KMS-11 (cell line): ENCODE measurements at regions not wholly inside any gene's neighbourhood (a gene's known extent, or its start where the extent isn't known, plus 50 kb on each side); places are given as distances from the start of the nearest gene placed in this dataset.
"Not testable (repeated sequence)": the region's sequence is repeated elsewhere in the genome, so short reads cannot be mapped to it uniquely, and the experiment has no call there.

Experiments used
- H2AFZ ChIP-seq: fragments of 200-600 bp; sonication (generic); 2 replicates; pipeline ENCODE4 v1.6.1; 2016; ENCODE audit warnings: antibody characterized with exemption, mixed run types, low read depth
- H3K27ac ChIP-seq: fragments of 200-600 bp; sonication (generic); 2 replicates; pipeline ENCODE4 v1.6.1; 2016; ENCODE audit warnings: mild to moderate bottlenecking, mixed run types
- H3K27me3 ChIP-seq: fragments of 200-600 bp; sonication (generic); 2 replicates; pipeline ENCODE4 v1.6.1; 2017; ENCODE audit warnings: mild to moderate bottlenecking, low read depth, mixed run types, moderate library complexity; ENCODE audit not compliant: insufficient read depth
- H3K36me3 ChIP-seq: fragments of 200-600 bp; sonication (generic); 2 replicates; pipeline ENCODE4 v1.6.1; 2017; ENCODE audit warnings: mild to moderate bottlenecking, mixed run types; ENCODE audit not compliant: insufficient read depth
- H3K4me1 ChIP-seq: fragments of 200-600 bp; sonication (generic); 2 replicates; pipeline ENCODE4 v1.6.1; 2016; ENCODE audit warnings: mild to moderate bottlenecking, low read depth, mixed run types; ENCODE audit not compliant: poor library complexity, severe bottlenecking
- H3K4me2 ChIP-seq: fragments of 200-600 bp; sonication (generic); 2 replicates; pipeline ENCODE4 v1.7.0; 2016; ENCODE audit warnings: mild to moderate bottlenecking, mixed run types
- H3K4me3 ChIP-seq: fragments of 200-600 bp; sonication (generic); IDR thresholded peaks from 2 replicates; pipeline ENCODE4 v1.6.1; 2017; ENCODE audit warnings: low read depth, low read length, mixed read lengths; ENCODE audit not compliant: insufficient read depth
- H3K79me2 ChIP-seq: fragments of 200-600 bp; sonication (generic); 2 replicates; pipeline ENCODE4 v1.6.1; 2016; ENCODE audit warnings: low read depth, mixed run types; ENCODE audit not compliant: insufficient read depth
- H3K9ac ChIP-seq: fragments of 200-600 bp; sonication (generic); 2 replicates; pipeline ENCODE4 v1.6.1; 2016; ENCODE audit warnings: mild to moderate bottlenecking, mixed run types
- H4K20me1 ChIP-seq: fragments of 200-600 bp; sonication (generic); 2 replicates; pipeline ENCODE4 v1.6.1; 2016; ENCODE audit warnings: mild to moderate bottlenecking, mixed run types; ENCODE audit not compliant: insufficient read depth
- CTCF ChIP-seq: fragments of 200-600 bp; sonication (generic); conservative IDR thresholded peaks from 2 replicates; pipeline ENCODE4 v1.6.1; 2017; ENCODE audit warnings: low read depth, mild to moderate bottlenecking, antibody characterized with exemption, low read length, moderate library complexity, mixed read lengths

GRCh38 chr16:86350289-86350688 lies 160.0 kb upstream of the FOXF1 start:
- H3K27ac ChIP-seq: no peak overlapping the region
- H3K9ac ChIP-seq: no peak overlapping the region
- H2AFZ ChIP-seq: no peak overlapping the region
- H3K79me2 ChIP-seq: no peaks in the 10 kb centered on the region
- no peaks in the 10 kb centered on the region for H4K20me1 ChIP-seq
- no peak overlapping the region for H3K4me3 ChIP-seq
- TF ChIP-seq CTCF: no peak
- no peak overlapping the region for H3K4me2 ChIP-seq
- H3K27me3 ChIP-seq: no peaks in the 10 kb centered on the region; the same call in 1 of the 2 replicates
- H3K4me1 ChIP-seq: no peaks in the 10 kb centered on the region
- no peaks in the 10 kb centered on the region for H3K36me3 ChIP-seq

- no peak overlapping the region for H3K27ac ChIP-seq
- no peaks in the 10 kb centered on the region for H4K20me1 ChIP-seq
- TF ChIP-seq CTCF: no peak
- no peaks in the 10 kb centered on the region for H3K4me1 ChIP-seq
- H3K4me3 ChIP-seq: no peak overlapping the region
- no peak overlapping the region for H2AFZ ChIP-seq
- no peaks in the 10 kb centered on the region for H3K79me2 ChIP-seq
- no peaks in the 10 kb centered on the region for H3K36me3 ChIP-seq
- H3K4me2 ChIP-seq: no peak overlapping the region
- H3K9ac ChIP-seq: no peak overlapping the region
- no peaks in the 10 kb centered on the region; the same call in 1 of the 2 replicates for H3K27me3 ChIP-seq
Measured at GRCh38 chr16:86351041-86351784, 159.1 kb upstream of the FOXF1 start.

GRCh38 chr16:86351785-86352139 lies 158.6 kb upstream of the FOXF1 start:
- H3K27me3 ChIP-seq, H3K4me1 ChIP-seq: not testable (repeated sequence)

GRCh38 chr16:86353148-86353547 lies 157.2 kb upstream of the FOXF1 start:
- Histone ChIP-seq H4K20me1 (no peaks in the 10 kb centered on the region), H3K4me3 (no peak overlapping the region), H3K79me2 (no peaks in the 10 kb centered on the region), H3K4me2 (no peak overlapping the region), H3K36me3 (no peaks in the 10 kb centered on the region), H2AFZ (no peak overlapping the region), H3K27ac (no peak overlapping the region), H3K9ac (no peak overlapping the region), H3K27me3 (no peaks in the 10 kb centered on the region; the same call in 1 of the 2 replicates), H3K4me1 (no peaks in the 10 kb centered on the region)
- no peak for TF ChIP-seq CTCF

More at GRCh38 chr16:86351785-86352139, 158.6 kb upstream of the FOXF1 start:
- H4K20me1 ChIP-seq, H3K79me2 ChIP-seq, H3K9ac ChIP-seq, H2AFZ ChIP-seq, H3K27ac ChIP-seq, H3K4me3 ChIP-seq, H3K4me2 ChIP-seq, H3K36me3 ChIP-seq: not testable (repeated sequence)

- Histone ChIP-seq H3K9ac (no peak overlapping the region), H2AFZ (no peak overlapping the region)
Measured at GRCh38 chr16:86353948-86354347, 156.4 kb upstream of the FOXF1 start.

More at GRCh38 chr16:86353948-86354347, 156.4 kb upstream of the FOXF1 start:
- no peaks in the 10 kb centered on the region for H3K79me2 ChIP-seq
- no peaks in the 10 kb centered on the region; the same call in 1 of the 2 replicates for H3K27me3 ChIP-seq
- H3K4me1 ChIP-seq: no peaks in the 10 kb centered on the region
- no peaks in the 10 kb centered on the region for H4K20me1 ChIP-seq
- no peak overlapping the region for H3K4me3 ChIP-seq
- no peak overlapping the region for H3K27ac ChIP-seq
- no peak overlapping the region for H3K4me2 ChIP-seq
- no peaks in the 10 kb centered on the region for H3K36me3 ChIP-seq
- TF ChIP-seq CTCF: no peak
